GM21825 (cell line): ENCODE measurements at regions not wholly inside any gene's neighbourhood (a gene's known extent, or its start where the extent isn't known, plus 50 kb on each side); places are given as distances from the start of the nearest gene placed in this dataset.
A peak's percentile ranks its signal among the peaks of the same experiment; 100 is the strongest.
"Not testable (repeated sequence)": the region's sequence is repeated elsewhere in the genome, so short reads cannot be mapped to it uniquely, and the experiment has no call there.

Source experiments
- ATAC-seq: cut with Tn5 transposase; IDR thresholded peaks from one replicate; pipeline ENCODE4 v1.9.1; 2021; ENCODE audit warnings: mild to moderate bottlenecking, moderate library complexity; ENCODE audit not compliant: unreplicated experiment

DNA sequence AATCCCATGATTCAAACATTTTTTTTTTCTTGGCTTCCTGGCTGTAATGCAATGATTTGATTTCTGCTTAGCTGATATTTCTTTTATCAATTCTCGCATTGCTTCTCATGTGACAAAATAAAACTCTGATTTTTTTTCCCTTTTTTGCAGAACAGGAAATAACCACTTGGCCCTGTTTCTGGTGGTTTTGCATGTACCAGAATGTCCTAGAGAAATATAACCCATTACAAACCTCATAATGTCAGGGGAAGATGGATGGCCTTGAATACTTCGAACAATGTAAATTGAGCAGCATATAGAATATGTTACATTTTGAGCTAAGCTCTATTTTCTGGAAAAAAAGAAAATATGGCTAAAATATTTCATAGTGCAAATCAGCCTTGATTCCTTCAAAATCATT lies 275.6 kb downstream of the RAP2B start:
- no peak for ATAC-seq

DNA sequence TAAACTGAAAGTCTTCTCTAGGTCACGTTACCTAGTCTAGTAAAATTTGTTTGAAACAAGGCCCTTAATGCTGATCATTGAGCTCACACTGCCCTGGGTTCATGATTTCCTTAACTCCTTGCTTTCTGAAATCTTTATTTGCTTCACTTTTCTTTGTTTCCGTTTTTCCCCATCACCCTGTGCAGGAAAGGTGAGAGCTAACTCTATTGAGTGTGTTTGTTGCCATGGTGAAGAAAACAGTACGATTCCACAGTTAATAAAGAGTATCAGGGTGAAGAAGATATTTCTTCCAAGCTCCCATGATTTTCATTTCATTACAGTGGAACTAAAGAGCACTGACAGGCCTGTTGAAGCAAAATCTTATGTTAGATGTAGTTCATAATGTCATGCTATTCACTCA lies 276.2 kb downstream of the RAP2B start:
- no peak for ATAC-seq

DNA sequence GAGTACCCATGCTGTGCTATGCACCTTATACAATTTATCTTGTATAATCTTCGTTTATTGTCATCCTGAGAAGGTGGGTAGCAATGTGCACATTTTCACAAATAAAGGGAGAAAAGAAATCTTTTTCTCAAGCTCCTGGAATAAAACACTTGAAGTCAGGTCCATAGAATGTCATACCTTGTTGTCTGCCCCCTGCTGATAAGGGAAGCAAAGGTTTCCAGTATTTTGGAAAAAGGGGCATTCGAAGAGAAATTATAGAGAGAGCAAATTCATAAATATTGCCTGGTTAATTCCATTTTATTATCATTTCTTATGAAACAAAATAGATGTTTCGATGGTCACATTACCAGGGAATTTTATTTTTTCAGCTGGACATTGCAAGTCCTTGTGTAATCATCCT lies 277.8 kb downstream of the RAP2B start:
- ATAC-seq: no peak

DNA sequence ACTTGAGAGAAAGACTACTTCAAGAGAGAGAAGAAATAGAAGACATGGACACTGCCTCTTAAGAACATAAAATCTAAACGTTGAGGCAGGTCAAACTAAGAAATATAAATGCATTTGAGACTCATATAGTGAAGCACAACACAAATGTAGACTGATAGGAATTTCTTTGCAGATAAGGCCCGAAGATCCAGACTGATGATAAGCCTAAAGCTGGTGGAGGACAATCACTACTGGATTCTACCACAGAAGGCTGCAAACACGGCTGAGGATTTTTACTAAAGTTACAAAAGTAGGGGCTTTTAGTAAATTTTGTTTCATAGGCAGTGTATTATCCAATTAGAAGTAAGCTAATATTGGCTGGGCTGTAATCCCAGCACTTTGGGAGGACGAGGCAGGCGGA lies 278.3 kb downstream of the RAP2B start:
- ATAC-seq: no peak

DNA sequence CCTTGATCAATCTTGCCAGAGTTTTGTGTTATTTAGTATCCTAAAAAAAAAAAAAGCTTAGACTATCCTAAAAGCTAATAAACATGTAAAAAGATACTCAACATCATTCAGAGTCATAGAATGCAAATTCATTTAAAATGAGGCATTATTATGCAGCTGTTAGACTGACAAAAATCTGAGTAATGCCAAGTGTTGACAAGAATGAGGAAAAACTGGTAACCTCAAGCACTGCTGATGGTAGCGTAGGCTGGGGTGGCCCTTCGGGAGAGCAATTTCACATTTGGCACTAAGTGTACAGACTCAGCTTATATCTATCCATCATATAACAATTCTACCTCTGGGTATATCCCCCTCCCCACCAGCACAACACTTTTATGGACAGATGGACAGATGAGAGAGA lies 280.4 kb downstream of the RAP2B start:
- no peak for ATAC-seq

DNA sequence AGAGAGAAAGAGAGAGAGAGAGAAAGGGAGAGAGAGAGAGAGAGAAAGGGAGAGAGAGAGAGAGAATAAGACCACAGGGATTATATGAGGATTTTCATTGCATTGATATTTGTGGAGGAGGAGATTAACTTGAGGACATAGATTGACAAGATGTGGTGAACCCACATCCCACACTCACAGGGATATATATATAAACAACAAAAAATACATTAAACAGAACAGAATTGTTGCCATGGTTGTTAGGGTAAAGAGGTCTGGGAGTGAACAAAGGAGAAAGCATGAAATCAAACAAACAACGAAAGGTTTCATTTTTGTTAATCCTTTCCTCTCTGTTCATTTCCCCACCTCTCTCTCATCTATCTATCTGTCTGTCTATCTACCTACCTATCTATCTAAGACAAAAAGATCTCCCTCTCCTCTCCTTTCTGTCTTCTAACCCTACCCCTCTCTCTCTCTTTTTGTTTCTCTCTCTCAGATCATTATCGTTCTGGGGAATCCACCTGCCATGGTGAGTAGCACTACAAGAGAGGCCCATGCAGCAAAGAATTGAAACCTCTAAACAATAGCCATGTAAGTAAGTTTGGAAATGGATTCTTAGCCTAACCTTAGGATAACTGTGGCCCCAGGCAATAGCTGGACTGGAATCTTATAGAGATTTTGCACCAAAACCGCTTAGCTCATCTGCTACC lies 280.9 kb downstream of the RAP2B start:
- no peak for ATAC-seq

DNA sequence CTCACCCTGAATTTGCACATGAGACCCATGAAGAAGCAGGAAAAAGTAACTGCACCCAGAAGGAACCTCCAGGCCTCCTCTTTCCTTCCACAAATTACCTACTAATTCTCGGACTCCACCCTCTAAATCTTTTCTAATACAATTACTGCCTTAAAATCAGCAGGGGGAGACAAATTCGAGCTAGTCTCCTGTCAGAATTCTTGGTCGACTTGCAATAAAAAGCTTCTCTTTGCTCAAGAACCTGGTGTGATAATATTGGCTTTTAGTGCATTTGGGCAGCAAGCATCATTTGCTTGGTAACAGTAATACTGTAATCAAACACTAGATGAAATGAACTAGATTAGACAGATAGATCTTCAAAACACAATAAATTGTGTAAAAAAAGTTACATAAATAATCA lies 281.9 kb downstream of the RAP2B start:
- ATAC-seq: no peak

DNA sequence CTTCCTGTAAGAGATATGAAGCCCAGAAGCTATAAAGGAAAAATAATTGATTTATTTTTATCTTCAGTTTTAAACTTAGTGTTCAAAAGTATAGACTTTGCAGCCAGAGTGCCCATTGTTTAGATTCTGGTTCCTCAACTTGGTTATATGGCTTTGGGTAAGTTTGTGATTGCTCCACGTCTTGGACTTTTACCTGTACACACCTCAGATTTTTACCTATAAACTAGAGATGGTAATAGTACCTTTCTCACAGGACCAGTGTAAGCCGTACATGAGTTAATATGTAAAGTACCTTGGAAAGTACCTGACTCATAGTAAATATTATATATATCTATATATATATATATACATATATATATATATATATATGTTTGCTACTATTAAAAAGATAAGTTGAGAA lies 283.8 kb downstream of the RAP2B start:
- no peak for ATAC-seq

DNA sequence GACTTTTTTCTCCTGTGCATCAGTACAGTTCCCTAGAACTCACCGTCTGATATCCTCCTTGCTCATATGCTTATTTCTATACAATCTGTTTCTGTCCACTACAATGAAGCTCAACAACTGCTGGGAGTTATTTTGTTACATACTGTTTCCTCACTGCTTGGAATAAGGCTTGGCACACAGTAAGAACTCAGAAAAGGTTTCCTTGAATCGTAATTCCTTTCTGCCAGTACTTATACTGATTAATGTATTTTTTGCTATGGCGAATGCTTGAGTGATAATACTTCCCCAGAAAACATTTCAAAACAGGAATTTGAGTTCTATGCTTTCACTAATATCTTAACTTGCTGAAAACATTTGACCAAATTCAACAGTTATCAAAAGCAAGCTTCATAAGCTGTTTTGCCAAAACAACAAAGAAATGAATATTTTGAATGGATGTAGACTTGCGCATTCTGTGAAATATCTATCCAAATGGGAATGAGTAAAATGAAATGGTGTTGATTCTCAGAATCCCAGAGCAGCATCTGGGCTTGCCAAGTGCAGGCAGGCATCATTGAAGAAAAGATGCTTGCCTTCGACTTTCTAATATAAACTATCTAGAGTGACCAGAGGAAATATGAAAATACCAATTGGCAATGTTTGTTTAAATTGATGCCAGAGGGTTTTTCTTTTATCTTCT lies 286.3 kb downstream of the RAP2B start:
- no peak for ATAC-seq

DNA sequence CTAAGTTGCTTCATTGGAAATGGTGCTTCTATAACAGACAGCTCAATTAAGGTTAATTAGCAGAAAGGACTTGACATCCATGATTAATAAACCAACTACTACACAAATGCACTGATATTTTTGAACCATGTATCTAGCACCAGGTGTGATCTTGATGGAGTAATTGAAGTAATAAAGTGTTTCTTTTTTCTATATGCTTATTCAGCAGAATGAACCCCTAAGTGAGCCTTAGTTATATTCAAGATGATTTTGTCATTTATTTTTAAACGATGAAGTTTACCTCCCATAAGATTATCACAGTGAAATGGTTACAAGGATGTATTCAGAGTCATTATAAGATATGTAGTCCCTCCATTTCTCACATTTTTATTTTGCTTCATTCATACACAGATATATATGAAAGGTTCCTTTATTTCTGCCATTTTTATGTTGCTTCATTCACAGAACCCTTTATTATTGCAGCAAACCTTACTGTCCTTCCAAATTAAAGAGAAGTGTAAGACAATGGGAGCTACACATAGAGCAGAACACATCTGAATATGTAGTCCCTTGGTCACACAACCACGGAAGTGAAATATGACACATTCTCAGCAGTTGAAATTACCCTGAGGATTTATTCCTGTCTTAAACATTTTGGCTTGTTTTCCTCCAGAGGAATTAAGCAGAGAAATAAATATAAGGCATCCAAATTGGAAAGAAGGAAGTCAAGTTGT lies 295.0 kb downstream of the RAP2B start:
- no peak for ATAC-seq

DNA sequence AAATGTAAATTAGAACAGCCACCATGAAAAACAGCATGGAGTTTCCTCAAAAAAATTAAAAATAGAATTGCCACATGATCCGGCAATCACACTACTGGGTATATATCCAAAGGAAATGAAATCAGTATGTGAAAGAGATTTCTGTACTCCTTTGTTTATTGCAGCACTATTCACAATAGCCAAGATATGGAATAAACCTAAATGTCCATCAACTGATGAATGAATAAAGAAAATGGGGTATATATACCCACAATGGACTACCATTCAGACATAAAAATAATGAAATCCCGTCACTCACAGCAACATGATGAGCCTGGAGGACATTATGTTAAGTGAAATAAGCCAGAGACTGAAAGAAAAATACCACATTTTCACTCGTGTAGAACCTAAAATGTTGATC lies 296.9 kb downstream of the RAP2B start:
- ATAC-seq: no peak

DNA sequence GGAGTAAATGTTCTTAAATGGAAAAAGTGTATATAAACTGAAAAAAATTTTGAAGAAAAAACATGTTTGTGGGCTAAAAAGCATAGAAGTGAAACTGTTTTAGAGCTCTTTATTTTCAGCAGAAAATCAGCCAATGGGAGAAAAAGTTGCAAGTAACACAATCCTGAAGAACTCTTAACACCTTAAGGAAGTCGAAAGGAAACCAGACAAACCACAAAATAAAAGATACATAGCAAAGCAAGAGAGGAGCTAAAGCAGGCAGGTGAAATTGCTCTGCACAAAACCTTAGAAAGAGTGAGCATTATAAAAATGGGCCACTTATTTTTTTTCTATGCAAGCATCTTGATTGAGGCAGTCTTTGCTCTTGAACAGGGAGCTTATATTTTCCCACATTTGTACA lies 300.5 kb downstream of the RAP2B start:
- ATAC-seq: no peak

DNA sequence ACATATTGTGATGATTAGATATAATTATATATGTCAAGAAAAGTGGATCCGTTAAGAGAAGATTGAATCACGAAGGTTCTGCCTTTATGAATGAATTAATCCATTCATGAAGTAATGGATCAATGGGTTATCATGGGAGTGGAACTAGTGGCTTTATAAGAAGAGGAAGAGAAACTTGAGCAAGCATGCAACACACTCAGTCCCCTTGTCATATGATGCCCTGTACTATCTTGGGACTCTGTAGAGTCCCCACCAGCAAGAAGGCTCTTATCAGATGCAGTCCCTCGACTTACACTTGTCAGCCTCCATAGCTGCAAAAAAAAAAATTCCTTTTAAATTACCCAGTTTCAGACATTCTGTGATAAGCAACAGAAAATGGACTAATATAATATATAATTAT lies 301.9 kb downstream of the RAP2B start:
- peak; percentile 97 for ATAC-seq

DNA sequence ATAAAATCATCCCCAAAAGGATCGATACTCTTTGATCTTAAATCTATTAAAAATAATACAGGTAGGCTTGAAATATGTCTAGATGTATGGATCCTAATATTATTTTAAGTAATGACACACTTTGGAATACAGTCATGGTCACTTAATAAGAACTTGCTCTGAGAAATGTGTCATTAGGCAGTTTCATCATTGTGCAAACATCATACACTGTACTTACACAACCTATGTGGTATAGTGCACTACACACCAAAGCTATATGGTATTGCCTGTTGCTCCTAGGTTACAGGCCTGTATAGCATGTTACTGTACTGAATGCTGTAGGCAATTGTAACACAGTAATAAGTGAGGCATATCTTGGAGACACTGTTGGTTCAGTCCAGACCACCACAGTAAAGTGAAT lies 307.1 kb downstream of the RAP2B start:
- no peak for ATAC-seq

DNA sequence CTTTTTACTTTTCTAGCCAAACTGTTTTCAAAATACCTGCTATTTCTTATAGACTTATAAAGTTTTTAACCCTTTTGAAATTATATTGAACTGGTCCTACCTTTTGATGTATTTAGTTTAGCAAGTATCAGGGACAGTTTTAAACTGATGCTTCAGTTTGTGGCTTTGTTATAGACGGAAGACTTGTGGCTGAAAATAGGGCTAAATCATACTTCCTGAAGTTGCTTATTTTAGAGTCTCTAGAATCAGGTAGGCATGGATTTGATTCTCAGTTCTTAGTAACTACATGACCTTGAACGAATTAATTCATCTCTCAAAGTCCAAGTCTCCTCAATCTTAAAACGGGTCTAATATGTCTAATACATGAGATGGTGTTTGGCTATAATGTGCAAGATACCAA lies 322.8 kb downstream of the RAP2B start:
- ATAC-seq: no peak

DNA sequence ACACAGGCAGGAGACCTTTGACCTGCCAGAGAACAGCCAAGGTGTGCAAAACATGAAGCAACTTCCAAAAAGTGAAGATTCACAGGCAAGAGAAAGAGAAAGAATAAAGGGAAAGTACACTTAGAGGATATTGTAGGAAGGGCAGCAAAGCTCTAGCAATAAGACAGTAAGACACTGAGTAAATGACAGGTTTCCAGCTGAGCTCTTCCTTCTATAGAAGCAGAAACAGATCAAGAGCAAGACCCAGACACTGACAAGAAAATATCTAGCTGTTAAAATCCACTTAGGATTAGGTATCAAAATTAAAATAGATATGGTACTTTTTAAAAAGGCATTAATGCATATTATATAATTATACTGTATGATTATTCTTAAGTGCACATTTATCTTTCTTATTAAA lies 333.4 kb downstream of the RAP2B start:
- ATAC-seq: no peak

DNA sequence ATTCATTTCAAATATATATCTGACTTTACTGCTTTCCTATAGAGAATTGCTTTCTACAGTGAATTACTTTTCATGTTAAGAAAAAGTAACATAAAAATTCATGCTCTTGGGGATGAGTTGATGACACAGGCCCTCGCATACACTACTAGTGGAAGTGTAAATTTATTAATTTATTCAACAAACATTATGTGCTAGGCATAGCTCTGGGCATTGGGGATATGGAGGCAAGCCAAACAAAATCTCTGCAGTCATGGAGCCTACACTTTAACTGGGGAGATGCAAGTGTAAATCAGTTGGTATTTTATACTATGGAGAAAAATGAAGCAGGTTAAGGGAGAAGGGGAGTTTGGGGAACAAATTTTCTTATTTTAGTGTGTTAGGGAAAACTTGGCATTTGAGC lies 340.7 kb downstream of the RAP2B start:
- ATAC-seq: no peak

DNA sequence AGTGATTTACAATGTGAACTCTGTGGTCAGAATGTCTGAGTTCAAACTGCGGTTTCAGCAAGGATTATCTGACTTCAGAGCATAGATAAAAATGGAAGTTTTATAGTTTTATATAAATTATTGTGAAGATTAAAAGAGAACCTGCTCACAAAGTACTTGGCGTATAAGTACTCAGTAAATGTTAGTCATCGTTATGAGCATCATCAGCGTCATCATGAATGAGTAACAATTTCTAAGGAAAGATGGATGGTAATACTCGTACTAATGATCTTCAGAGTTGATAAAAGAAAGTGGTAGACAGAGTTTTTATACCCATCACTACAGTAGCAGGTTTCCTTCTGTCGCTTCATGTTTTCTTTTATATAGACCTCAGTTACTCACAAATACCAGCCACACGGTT lies 341.8 kb downstream of the RAP2B start:
- ATAC-seq: no peak

DNA sequence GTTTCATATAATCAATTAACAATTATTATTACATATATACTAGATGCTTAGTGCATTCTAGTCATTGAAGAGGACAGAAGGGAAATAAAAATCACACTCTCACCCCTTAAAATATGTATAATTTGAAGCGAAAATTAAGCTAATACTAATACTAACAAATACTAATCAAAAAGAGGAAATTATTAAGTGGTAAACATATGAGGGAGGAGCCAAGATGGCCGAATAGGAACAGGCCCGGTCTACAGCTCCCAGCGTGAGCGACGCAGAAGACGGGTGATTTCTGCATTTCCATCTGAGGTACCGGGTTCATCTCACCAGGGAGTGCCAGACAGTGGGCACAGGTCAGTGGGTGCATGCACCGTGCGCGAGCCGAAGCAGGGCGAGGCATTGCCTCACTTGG lies 344.2 kb downstream of the RAP2B start:
- not testable (repeated sequence) for ATAC-seq

DNA sequence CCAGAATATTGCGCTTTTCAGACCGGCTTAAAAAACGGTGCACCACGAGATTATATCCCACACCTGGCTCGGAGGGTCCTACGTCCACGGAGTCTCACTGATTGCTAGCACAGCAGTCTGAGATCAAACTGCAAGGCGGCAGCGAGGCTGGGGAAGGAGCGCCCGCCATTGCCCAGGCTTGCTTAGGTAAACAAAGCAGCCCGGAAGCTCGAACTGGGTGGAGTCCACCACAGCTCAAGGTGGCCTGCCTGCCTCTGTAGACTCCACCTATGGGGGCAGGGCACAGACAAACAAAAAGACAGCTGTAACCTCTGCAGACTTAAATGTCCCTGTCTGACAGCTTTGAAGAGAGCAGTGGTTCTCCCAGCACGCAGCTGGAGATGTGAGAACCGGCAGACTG lies 344.7 kb downstream of the RAP2B start:
- ATAC-seq: not testable (repeated sequence)

DNA sequence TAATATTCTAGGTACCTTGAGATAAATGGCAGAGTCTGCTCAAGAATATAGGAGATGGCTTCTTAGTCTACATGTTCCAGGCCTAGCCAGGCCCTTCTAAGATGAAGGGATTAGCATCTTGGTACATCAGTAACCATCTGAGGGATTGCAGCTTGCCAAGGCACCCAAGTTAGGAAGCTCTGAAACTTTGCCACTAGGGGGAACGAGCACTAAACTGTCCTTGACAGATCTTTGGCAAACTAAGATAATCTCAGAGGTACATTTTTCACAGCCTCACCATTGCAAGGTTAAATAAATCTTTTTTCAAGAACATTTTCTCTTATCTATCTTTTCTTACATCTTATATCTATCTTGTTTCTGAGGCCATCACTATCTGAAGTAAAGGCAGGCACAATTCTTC lies 351.2 kb downstream of the RAP2B start:
- ATAC-seq: no peak

DNA sequence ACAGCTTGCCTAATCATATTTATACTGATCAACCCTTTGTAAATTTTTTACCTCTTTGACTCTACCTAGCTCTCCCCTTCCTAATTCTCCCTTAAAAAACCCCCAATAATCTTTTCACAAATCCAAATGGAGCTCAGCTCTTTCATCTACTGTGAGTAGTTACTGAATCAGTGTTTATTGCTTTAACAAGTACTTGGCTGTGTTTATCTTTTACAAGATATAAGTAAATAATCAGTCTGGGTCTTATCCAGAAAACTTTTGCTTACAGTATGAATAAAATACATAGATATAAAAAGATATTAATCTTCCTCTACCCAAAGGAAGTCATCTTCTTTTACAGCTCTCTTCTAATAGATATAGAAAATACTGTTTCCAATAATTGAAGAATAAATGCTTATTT lies 366.4 kb downstream of the RAP2B start:
- ATAC-seq: no peak
